Inflammatory macrophage treated with lipopolysaccharide for 1 hour (primary cell): ENCODE measurements at regions not wholly inside any gene's neighbourhood (a gene's known extent, or its start where the extent isn't known, plus 50 kb on each side); places are given as distances from the start of the nearest gene placed in this dataset.

Source experiments
- DNase-seq, 2 donors: peaks; one replicate each; pipeline ENCODE4 v3.0.0-alpha.2; 2020 to 2022

DNA sequence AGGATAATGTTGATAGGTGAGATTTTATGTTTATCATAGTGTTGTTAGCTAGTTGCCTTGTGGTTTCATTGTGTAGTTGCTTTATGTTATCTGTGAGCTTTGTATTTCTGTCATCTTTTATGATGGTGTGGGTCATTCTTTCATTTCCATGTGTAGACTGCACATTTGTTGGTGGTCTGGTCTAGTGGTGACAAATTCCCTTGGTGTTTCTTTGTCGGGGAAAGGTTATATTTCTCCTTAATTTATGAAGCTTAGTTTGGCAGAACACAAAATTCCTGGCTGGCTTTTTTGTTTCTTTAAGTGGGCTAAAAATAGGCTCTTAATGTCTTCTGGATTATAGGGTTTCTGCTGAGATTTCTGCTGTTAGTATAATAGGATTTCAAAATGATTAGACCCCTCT lies 347.2 kb upstream of the ADAMTS5 start:
- no peak for DNase-seq

DNA sequence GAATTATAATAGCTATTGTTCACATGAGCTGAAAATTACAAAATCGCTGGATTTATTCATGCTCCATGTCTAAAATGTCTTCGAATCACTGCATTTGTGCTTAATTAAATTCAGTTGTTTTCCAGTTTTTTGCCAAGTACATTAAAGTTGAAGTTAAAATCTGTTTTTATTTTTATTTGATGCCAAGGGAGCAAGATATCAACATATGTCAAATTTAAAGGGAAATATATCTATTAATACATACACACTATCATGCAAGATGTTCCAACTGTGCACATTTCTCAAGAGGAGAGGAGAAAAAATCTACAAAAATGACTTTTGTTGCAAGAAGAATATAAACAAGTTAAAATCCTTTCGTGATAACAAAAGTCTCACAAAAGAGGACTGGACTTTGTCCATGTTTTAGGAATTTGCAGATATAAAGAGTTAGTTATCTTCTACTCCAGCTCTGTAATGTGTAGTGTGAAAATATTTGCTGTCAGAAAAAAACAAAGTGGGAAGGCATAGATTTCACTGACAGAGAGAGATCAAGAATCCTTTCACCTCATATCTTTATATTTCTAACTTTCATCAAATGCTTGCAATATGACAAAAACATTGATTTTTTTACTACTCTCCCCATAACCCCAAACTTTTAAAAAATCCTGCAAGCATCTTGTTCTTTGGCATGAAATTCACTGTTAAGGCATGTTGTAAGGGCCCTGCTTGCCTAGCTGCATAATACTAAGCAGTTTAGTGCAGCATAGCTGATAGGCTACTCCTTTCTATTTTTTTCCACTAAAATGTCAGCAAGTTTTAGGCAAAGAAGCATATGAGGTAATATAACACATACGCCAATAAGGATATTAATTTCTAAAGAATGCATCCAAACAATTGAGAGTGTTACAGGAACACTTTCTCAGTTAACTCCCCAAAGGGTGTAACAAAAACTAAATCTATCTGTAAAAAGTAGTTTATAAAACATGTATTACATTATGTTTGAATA lies 340.2 kb upstream of the ADAMTS5 start:
- no peak for DNase-seq

DNA sequence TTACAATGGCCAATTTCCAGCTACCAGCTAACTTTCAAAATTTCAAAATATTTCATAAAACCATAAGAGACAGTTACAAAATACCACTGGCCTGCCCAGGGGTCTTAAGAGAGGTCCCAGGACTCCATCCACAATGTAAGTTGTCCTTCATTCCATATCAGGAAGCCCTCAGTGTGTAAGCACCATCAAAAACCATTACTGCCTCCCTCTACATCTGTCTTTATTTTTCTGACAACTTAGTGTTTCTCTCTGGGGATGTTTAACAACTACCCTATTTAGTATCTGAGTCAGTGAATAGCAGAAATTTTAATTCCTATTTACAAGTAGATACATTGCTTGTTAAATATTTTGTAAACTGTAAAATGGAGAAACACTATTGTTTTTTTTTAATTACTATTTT lies 339.3 kb upstream of the ADAMTS5 start:
- DNase-seq: no peak

DNA sequence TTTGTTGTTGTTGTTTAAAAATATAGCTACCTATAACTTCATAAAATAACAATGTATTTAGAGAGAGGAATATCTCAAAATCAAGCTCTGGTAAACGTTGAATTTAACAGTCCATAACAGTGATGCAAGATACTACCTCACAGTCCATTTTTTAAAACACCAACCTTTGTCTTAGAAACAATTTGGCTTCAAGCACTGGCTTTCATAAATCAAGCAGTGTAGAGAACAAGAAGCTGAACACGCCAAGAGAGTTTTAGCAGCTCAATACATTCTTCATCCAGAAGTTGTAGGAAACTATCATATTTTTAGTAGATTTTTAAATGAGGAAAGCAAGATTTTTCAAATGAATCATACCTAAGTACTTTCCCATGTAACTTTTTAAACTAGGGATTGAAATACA lies 334.3 kb upstream of the ADAMTS5 start:
- DNase-seq: no peak

DNA sequence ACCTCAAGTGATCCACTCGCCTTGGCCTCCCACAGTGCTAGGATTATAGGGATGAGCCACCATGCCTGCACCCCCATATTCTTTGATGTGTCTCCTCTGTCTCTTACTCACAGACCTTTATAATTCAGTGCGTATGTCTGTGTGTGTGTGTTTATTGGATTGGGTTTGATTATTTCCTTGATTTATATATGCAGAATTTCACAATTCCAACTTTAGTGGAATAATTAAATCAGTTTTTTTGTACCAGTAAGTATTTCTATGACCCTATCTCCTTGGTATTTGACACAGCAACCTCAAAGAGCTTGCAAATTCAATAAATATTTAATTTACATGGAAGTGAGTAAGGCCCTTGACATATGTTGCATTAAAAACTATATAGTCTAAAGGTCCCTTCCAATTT lies 333.9 kb upstream of the ADAMTS5 start:
- no peak for DNase-seq

DNA sequence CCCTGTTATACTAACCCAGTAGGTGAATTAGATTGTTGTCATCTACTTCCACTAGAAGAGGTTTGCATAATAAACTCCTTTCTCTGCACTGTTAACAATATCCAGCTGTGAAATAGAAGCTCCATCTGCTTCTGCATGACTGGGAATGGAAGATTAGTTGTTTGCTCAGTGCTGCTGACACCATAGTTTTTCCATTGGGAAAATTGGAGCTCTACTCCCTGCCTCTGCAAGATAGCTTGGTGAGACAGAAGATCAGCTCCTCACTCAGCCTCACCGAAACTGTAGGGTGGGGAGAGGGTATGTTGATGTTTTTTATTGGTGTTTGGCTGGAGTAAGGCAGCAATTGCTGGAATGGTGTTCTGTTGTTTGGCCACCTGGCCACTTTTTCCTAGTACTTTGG lies 331.6 kb upstream of the ADAMTS5 start:
- DNase-seq: no peak

DNA sequence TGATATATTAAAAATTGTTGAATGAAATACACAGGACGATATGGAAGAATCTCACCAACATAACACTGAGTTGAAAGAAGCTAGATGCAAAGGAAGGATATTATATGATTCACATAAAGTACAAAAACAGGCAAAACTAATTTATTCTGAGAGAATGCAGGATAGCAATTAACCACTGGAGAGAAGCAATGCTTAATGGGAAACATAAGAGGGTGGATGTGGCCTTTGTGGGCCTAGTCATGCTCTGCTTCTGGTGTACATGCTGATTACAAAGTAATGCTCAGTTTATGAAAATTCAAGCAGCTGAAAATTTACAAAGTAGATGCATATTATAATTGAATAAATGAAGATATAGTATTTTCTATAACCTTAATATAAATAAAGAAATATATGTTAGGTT lies 326.4 kb upstream of the ADAMTS5 start:
- DNase-seq: no peak

DNA sequence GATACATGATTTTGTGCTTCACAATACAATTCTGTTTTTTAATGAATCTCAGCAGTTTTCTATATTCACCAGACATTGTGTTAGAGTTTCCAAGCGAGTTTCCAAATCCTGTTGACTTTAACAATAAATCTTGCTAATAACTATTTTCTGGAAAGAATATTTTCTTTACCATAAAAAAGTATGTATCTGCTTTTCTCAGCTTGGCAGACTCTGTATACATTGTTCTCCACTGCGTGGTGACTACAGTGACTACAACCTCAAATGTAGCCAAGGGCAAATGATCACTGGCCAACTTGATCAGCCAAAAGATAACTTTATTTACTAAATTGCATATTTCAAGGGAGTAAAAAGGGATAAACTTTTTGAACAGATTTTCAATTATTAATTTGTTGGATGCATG lies 325.9 kb upstream of the ADAMTS5 start:
- DNase-seq: no peak

DNA sequence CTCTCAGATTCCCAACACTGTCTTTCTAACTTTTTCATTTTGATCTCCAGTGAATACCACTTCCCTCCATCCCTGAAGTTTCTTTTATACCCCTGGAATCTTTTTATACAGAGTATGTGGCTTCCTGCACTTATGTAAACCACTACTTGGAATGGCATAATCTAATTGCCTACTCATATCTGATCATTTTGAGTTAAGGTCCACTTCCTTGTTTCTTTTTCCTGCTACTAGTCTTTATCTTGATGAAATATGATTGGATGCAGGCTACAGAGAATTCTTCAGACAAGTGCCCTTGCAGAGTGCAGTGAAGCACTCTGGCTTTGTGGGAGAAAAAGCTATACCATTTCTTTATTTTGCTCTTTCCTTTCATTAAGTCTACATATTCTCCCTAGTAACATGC lies 325.3 kb upstream of the ADAMTS5 start:
- no peak for DNase-seq

DNA sequence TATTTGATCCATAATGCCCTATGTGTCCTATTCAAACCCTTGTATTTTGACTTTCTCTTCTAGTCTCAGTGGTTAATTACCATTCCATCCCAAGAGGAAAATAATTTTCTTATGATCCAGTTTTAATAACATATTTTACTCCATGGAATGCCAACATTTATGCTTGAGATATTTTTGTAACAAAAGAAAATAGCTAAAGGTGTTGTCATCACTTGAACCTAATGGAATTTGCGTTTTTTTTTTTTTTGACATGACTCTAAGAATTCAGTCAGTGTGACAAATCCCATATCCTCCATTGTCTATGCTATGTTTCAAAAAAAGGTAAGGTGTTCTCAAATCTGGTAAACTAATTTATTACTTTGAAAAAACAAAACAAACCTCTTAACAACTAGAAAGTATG lies 324.1 kb upstream of the ADAMTS5 start:
- DNase-seq: no peak

DNA sequence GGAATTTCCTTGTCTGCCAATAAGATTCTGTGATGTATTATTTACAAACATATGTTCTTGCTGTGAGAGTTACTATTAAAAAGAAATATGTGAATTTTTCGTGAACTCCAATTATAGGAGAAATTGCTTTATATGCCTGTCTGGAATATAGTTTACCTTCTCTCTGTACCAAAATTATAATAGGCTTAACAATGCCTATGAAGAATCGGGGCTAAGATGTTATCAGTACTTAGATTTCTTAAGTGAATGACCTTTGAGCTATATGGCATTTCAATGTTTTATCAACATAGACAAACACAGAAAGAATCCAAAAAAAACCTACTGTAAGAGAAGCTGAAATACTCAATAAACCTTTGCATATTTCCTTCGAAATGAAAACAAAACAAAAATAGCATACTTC lies 323.1 kb upstream of the ADAMTS5 start:
- DNase-seq: no peak

DNA sequence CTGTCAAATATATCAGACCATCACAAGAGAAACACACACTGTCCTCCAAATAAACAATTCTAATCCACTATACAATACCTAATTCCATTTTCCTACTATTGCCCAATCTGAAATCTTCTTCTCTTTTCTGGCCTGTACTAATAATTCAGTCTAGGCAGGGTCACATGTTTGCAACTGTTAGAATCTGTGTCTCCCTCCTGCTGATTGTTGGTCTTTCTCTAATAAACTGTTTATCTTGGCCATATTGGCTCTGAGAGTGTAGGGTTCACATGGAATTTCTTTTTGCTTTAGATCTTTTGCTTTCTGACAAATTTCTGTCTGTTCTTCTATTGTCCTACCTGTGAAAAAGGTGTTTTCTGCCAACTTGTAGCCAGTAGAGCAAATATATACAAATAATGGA lies 319.9 kb upstream of the ADAMTS5 start:
- DNase-seq: no peak

DNA sequence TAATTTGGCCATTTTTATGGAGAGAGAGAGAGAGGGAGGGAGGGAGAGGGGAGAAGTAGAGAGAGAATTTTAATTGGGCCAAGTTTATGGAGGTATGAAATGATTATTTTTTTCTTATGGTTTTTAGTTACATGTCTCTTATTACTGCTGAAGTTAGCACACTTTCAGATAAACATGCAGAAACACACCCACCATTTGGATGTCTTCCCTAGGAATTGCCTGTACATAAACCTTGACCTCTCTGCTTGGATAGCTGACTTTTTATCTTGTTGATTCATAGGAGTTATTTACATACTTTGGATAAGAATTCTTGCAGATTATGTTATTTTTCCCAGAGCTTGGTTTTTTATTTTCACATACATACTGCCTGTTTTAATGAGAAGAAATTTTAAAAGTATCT lies 310.2 kb upstream of the ADAMTS5 start:
- no peak for DNase-seq

DNA sequence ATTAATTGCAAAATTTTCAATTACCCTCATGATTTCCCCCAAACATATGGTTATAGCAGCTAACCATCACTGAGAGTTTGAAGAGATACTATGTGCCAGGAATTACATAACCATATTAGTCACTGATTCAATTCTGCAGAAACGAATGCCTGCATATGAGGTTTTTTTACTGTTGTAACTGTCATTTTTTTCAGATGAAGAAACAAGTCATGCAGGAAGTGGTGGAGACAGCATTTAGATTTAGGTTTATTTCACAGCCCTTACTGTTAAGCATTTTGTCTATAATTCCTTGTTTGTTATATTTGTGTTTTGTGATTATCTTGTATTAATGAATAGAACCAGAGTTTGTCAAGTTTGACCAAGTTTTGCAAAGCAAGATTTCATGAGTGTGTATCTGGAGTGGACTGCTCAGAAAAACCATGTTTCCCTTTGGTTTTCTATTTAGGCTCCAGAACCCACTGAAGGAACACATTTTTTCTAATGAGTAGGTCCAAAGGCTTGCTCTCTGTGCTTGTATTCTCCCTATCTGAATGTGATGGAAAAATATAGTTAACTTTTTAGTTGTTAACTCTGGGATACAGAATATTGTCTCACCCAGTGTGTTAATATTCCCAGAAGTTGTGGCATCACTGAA lies 308.5 kb upstream of the ADAMTS5 start:
- peak; percentile 22 to 30 for DNase-seq

DNA sequence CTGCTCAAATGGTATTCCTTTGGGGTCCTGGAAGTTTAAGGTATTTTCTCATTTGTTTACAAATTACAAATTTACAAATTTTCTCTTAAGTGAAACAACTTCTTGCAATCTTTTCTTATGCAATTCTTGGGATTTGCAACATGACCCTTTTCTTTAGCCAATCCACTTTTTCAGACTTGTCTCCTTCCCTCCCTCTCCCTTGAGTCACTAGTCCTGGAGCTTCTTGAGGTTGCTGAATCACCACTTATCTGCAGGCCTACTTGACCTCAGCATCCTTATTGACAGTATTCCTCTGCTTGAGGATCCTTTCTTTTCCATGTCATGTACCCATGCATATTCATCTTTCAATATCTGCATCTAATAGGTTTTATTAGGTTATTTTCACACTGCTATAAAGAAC lies 302.8 kb upstream of the ADAMTS5 start:
- DNase-seq: peak; percentile 3 to 29

DNA sequence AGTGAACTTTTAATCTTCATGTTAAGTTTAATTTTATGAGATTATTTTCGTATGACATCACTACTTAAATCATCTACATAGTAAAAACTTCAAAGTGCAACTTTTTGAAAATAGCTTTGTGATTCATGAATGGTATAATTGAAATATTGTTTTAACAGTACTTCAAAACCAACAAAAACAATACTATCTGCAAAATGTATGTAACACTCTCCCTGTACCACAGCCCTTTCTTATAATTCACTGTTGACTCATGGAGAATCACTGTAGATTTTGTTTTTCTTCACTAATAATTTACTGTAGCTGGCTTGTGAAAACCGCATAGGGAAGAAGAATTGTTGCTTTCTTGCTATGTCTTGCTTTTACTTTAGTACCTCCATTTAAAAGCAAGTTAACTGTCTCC lies 301.4 kb upstream of the ADAMTS5 start:
- DNase-seq: no peak

DNA sequence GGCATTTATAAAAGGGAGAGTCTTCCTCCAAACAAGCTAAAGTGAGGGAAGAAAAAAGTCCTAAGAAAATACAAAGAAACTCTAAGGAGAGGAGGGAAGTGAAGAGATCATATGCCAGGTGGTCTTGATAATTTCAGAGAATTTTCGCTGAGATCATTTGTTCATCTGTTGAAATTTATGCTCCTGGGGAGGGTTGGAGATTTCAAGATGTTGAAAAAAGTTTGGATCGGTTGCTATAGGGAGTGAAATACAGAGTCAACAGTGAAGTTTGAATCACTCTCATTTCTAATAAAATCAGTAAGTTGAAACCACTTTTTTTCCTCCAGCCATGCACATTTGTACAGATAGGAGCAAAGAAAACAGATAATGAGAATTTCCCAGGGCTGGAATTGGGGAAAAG lies 299.1 kb upstream of the ADAMTS5 start:
- no peak for DNase-seq

DNA sequence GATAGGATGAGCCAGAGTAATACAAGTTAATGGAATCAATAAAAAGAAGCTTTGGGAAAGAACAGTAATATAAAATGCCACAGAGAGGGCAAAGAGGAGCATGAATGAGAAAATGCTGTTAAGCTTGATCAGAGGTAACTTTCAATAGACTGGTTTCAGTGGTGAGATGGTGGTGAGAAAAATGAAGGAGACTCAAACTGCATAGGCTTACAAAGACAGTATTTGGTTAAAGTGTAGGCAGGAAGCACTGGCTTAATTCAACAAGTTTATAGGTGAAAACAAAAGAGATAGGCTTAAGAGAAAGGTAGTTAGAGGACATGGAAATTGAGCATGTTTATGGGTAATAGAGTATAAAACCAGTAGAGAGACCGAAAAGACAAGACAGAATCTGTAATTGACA lies 298.6 kb upstream of the ADAMTS5 start:
- DNase-seq: no peak

DNA sequence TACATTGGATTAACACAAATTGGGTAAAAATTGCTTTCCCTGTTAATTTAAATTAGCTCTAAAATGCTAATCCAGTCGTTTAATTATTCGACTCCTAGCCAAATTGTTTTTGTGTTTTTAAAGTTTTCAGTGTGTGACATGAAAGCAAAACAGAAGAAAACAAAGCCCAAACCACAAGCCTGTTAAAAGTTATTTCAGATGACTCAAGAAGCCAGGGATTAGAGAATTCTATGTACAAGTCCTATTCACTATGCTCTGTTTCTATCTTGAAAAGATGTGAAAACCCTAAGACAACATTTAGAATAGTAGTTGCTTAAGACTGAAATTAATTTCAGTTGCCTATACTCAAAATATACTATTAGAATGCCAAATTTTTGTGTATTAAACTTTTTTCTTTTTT lies 294.8 kb upstream of the ADAMTS5 start:
- no peak for DNase-seq

DNA sequence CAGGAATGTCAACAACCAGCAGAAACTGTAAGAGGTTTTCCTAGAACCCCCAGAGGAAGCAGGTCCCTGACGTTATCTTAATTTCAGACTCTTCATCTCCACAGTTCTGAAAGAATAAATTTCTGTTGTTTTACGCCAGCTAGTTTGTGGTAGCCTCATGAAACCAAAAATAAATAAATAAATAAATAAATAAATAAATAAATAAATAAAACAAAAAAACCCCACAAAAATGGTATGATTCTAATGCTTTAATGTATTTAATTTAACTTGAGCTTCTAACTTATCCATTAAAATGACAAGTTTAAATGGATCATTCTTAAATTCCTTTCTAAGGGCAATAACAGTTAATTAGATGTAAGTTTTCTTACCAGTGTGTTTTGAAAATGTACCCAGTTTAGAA lies 293.8 kb upstream of the ADAMTS5 start:
- no peak for DNase-seq

DNA sequence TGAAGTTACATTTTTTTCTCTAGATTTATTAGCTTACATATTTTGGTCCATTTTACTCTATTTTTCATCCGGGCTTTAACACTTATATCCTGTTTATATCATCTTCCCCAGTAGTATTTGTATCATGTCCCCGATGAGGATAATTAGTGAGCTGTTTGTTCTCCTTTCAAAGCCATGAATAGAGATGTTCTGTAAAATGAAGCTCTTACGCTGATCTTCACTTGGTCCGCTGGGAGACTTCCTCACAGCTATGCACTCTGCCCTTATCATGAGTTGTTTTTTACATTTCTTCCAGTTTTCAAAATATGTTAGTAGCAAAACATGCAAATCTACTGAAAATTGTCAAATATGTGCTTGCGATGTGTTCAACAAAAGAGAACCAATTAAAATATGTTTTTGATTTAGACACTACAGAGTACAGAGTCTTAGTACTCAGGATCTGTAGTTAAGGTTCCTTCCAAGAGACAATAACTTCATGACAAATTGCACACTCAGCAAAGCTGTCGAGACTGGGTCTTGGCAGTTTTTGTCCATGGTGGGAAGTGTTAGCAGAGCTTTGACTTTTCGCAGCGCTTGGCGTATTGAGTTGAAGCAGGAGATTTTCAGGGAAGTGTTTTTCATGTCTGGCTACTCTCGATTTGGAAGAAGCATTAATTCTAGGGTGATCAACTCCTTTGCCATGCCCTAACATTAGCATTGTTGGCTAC lies 292.0 kb upstream of the ADAMTS5 start:
- no peak for DNase-seq

DNA sequence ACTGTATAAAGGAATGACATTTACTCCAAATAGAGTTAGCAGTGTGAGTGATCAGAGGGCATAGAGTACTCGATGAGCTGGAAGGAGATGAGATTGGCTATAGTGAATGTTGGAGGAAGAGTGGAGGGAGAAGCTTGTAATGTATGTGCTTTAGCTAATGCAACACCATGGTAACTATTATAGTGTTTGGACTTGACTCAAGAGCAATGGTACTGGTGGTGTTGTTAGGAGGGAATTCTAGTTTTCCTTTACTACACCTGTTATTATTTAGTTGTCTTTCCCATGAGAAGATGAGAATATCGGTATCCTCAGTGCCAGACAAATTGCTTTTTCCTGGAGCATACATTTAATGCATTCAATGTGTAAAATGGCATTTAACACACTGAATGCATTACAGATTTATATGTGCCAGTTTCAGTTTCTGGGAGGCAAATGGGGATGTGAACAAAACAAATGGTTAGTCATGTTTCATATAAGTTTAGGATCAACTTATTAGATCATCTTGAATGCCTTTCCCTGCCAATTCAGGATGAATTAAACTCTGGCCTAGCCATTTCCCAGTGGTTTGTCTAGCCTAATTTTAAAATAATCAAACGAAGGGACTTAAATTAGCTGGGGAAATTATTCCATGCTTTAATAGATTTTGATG lies 291.1 kb upstream of the ADAMTS5 start:
- no peak for DNase-seq

DNA sequence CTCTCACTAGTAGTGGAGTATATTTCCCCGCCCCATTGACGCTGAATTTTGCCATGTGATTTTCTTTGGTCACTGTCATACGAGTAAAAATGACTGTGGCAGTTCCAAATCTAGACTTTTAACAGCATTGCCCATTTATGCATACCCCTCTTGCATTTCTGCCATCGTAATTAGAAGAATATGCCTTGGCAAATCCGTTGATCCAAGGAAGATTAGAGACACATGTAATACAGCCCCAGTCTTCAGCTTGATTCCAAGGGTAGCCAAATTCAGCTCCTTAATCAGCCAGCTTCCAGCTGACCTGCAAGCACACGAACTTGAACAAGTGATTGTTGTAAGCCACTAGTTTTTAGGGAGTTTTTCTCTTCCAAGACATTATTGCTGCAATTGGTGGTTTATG lies 290.3 kb upstream of the ADAMTS5 start:
- DNase-seq: no peak
